ENCODE measurements at regions not wholly inside any gene's neighbourhood (a gene's known extent, or its start where the extent isn't known, plus 50 kb on each side); places are given as distances from the start of the nearest gene placed in this dataset.

- no peak for DNase-seq (ENCODE audit: low read depth in 2 of 2)
Observed at GRCh38 chr3:76063811-76064210, 278.5 kb upstream of the ZNF717 start.

- no peak for DNase-seq (ENCODE audit: low read depth in 2 of 2)
Observed at GRCh38 chr3:76065964-76066363, 280.6 kb upstream of the ZNF717 start.

DNA sequence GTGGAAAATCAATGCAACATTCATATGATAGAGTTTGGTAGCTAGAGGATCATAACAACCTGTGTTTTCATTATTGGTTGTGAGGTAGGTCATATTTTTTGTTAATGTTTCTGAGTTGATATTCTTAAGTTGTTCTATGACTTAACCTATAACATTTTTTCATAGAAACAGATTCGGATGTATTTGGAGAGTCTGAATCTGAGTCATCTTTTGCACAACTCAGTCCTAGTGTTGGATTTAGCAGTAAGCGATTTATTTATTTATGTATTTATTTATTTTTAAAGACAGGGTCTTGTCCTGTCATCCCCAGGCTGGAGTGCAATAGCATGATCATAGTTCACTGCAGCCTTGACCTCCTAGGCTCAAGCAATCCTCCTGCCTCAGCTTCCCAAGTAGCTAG lies 292.8 kb upstream of the ZNF717 start:
- no peak for DNase-seq (ENCODE audit: low read depth in 2 of 2)

- DNase-seq (ENCODE audit: low read depth in 2 of 2), result no peak
Observed at GRCh38 chr3:76083992-76084391, 298.6 kb upstream of the ZNF717 start.

DNA sequence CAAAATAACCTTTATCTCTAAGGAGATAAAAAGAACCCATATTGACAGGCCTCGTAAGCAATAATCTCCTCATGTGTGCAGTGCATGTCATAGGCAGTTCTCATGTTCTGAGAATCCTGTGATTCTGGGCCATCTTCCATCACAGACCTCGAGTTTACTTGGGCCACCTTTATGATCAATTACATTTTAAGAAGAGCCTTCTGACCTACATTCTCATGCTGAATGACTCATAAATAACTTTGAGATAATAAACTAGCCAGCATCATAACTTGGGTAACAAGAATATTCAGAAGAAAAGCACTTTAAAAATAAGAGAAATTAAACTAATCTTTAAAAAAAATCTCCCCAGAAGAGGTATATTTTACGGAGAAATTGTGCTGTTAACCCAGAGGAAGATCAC lies 310.7 kb upstream of the ZNF717 start:
- DNase-seq (ENCODE audit: low read depth in 2 of 2), result no peak

- DNase-seq (ENCODE audit: low read depth in 2 of 2), result no peak
Observed at GRCh38 chr3:76096836-76097588, 311.7 kb upstream of the ZNF717 start.

DNA sequence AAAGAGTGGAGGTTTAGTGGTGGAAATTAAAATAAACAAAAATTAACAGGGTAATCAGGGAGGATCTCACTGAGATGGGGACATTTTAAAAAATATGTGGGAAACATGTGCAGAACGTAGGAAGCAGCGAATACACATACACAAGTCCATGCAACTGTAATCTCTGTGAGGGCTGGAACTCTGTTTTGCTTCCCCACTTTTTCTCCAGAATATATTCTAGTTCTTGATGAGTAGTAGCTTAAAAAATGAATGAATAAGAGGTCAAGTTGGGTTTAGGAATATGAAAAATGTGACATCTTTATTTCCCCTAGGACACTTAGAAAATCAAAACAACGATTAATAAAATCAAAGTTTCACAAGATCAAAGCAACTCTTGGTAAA lies 312.2 kb upstream of the ZNF717 start:
- DNase-seq (ENCODE audit: low read depth in 2 of 2), result no peak

DNA sequence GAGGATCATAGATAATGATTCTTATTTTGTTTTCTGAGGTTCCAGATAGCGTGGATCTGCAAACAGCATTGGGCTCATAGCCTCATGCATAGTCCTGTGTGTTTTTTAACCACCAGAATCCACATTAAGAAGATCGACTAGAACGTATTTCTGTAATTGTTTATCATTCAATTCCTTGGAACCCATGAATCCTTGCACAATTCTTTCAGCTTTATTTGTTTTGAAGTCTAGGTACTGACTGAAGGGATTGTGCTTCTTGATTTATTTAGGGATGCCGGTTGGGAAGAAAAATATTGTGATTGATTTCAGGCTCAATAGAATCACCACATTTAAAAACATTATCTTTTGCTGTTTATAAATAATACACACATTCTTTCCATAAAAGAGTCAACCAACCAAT lies 314.6 kb upstream of the ZNF717 start:
- no peak for DNase-seq (ENCODE audit: low read depth in 2 of 2)

GRCh38 chr3:76107935-76108570 lies 322.7 kb upstream of the ZNF717 start:
- DNase-seq (ENCODE audit: low read depth in 2 of 2), result peak; percentile 23 to 39

GRCh38 chr3:76111808-76112207 lies 326.5 kb upstream of the ZNF717 start:
- no peak for DNase-seq (ENCODE audit: low read depth in 2 of 2)

GRCh38 chr3:76122007-76122406 lies 336.7 kb upstream of the ZNF717 start:
- no peak for DNase-seq (ENCODE audit: low read depth in 2 of 2)

DNA sequence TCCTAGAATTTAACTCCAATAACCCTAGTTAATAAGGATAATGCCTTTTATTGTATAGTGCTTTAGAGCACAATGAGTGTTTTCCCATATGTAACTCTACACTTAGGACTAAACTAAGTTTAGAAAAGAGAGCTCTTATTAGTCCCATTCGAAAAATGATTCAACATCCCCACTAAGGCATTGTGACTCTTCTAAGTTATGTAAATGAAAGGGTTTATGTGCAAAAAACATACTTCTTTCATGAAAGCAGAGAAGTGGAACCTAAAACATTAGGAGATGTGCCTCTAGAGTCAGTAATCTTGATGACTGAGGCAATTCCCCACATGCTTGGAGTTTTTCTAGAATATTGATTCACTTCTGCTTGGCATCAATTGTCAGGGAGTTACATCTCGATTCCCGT lies 344.1 kb upstream of the ZNF717 start:
- DNase-seq (ENCODE audit: low read depth in 2 of 2), result no peak

- no peak for DNase-seq (ENCODE audit: low read depth in 2 of 2)
Observed at GRCh38 chr3:76131396-76132153, 346.2 kb upstream of the ZNF717 start.

DNA sequence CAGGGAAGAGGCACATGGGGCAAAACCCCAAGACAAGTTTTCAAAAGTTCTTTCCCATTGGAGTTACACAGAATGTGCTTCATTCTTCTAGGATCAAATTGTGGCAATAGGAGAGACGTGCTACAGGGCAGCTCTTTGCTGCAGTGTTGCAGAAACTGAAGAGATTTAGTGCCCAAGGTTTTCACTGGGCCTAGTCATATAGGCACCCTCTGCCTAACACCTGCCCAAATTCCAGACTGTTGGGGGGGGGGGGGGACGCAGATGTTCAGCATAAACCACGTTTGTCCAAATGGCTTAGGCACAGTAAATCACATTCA lies 346.8 kb upstream of the ZNF717 start:
- DNase-seq (ENCODE audit: low read depth in 2 of 2), result no peak

DNA sequence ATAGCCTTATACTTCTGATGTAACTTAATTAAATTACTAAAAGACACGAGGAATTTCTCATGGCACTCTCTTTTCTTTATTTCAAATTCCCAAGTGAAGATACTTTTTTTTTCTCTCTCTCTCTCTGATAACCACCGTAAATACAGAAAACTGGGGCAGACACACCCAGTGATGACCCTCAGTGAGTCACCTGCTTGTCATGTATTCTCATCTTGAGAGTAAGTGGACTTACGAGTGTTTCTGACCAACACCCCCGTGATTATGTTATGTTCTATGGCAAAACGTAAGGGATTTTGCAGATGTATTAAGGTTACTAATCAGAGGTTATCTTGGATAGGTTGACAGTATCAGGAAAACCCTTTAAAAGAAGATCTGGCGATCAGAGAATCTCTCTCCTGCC lies 348.8 kb upstream of the ZNF717 start:
- DNase-seq (ENCODE audit: low read depth in 2 of 2), result no peak

GRCh38 chr3:76138921-76139320 lies 353.6 kb upstream of the ZNF717 start:
- DNase-seq (ENCODE audit: low read depth in 2 of 2), result no peak

DNA sequence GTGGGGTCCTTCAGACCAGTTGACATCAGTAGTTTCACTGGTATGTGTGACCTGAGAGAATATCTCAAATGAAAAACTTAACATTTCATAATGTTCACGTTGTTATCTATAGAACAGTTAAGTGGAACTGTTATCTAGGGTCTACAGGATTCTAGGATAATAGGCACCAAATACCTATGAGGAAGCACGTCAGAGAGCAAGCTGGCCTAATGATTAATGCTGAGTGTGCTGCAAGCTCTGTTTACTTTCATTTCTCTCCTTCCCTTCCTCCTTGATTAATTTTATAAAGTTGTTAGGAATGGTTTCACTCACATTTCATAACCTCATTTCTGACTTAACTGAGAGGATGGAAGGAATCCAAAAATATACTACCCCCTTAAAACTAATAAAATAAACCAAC lies 362.5 kb upstream of the ZNF717 start:
- no peak for DNase-seq (ENCODE audit: low read depth in 2 of 2)

DNA sequence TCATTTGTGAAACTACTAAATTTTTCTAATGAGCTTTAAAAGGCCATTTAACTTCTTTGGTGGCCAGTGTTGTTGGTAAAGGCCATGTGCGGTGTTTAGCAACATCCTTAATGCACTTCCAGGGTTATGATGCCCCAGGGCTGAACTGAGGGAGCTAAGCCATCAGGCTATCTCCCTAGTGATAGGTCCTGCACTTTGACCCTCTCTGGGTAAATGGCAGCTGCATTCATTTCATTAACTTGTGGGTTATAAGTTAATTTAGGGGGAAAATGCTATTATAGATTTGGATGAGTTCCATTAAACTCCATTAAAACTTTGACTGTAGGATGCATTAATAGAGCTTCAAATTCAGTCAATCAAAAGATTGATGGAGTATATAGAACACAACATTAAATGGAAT lies 366.7 kb upstream of the ZNF717 start:
- no peak for DNase-seq (ENCODE audit: low read depth in 2 of 2)

GRCh38 chr3:76161856-76162255 lies 376.5 kb upstream of the ZNF717 start:
- DNase-seq (ENCODE audit: low read depth in 2 of 2), result no peak

DNA sequence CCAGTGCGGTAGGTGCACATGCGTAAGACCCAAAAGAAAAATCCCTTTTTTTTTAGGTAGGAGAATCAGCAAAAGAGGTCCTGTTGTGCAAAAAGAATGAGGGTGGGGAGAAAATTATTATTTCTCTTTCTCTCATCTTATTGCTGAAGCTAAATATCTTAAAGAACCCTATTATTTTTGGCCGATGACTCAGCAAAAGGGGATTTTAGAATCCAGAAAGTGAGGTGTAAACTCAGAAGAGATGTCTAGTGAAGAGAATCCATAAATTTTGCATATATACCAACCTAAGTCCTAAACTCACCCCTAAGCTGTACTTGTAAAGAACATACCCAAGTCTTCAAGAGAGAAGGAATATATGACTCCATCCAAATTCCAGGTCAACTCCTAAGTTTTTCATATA lies 386.3 kb upstream of the ZNF717 start:
- DNase-seq (ENCODE audit: low read depth in 2 of 2), result no peak

DNA sequence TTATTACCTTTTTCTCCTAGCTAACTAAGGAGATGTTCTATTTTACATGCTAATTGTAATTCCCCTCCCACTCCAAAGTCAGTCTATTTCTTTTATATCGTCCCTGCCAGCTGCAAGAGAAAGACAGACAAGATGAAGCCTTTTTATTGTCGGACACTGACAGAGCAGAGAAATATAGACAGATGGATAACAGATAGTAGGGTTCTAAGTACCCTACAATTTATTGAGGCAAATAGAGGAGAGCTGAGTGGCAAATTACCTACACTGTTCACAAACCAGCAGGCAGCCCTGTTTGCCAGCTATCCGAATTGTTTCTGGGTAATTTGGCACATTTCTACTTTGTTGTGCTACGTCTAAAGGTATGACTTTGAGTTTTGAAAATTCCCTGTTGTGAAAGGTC lies 392.3 kb upstream of the ZNF717 start:
- DNase-seq (ENCODE audit: low read depth in 2 of 2), result no peak

DNA sequence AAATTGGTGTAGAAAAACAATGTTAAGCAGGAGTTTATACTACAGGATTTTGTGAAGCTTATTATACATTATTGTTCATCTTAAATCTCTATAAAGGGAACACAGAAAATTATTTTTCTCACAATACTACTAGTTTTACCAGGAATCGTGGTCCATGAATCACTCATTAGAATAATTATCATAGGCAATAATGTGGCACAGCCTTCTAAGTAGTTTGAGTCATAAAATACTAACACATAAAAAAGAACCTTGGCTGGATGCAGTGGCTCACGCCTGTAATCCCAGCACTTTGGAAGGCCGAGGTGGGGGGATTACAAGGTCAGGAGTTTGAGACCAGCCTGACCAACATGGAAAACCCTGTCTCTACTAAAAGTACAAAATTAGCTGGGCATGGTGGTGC lies 393.1 kb upstream of the ZNF717 start:
- no peak for DNase-seq (ENCODE audit: low read depth in 2 of 2)

GRCh38 chr3:76181213-76181612 lies 395.9 kb upstream of the ZNF717 start:
- no peak for DNase-seq (ENCODE audit: low read depth in 2 of 2)
